Globus pallidus (tissue), 1 donor: ENCODE measurements at regions not wholly inside any gene's neighbourhood (a gene's known extent, or its start where the extent isn't known, plus 50 kb on each side); places are given as distances from the start of the nearest gene placed in this dataset.
"Not testable (repeated sequence)": the region's sequence is repeated elsewhere in the genome, so short reads cannot be mapped to it uniquely, and the experiment has no call there.

Source experiments
- DNase-seq: peaks from one replicate; pipeline ENCODE4 v3.0.0-alpha.2; 2015; ENCODE audit warnings: low spot score

GRCh38 chr12:84243686-84244085 lies 668.9 kb downstream of the SLC6A15 start:
- no peak for DNase-seq

GRCh38 chr12:84222841-84223240 lies 689.8 kb downstream of the SLC6A15 start:
- DNase-seq, result no peak

GRCh38 chr12:84218406-84218805 lies 694.2 kb downstream of the SLC6A15 start:
- DNase-seq, result no peak

GRCh38 chr12:84201976-84202375 lies 710.6 kb downstream of the SLC6A15 start:
- DNase-seq, result no peak

GRCh38 chr12:84198294-84198946 lies 714.2 kb downstream of the SLC6A15 start:
- no peak for DNase-seq

GRCh38 chr12:84191779-84192178 lies 720.8 kb downstream of the SLC6A15 start:
- DNase-seq, result no peak

GRCh38 chr12:84186433-84186832 lies 726.2 kb downstream of the SLC6A15 start:
- no peak for DNase-seq

GRCh38 chr12:84183576-84183975 lies 729.0 kb downstream of the SLC6A15 start:
- no peak for DNase-seq

GRCh38 chr12:84174115-84174514 lies 738.5 kb downstream of the SLC6A15 start:
- DNase-seq, result no peak

- DNase-seq, result no peak
Measured at GRCh38 chr12:84172823-84173424, 739.7 kb downstream of the SLC6A15 start.

GRCh38 chr12:84166812-84167211 lies 745.8 kb downstream of the SLC6A15 start:
- no peak for DNase-seq

- no peak for DNase-seq
Measured at GRCh38 chr12:84165998-84166571, 746.5 kb downstream of the SLC6A15 start.

GRCh38 chr12:84161296-84161695 lies 751.3 kb downstream of the SLC6A15 start:
- DNase-seq, result no peak

GRCh38 chr12:84159260-84159659 lies 753.3 kb downstream of the SLC6A15 start:
- no peak for DNase-seq

- DNase-seq, result no peak
Measured at GRCh38 chr12:84157170-84157569, 755.4 kb downstream of the SLC6A15 start.

GRCh38 chr12:84154991-84155930 lies 757.3 kb downstream of the SLC6A15 start:
- DNase-seq, result not testable (repeated sequence)

GRCh38 chr12:84154439-84154990 lies 758.1 kb downstream of the SLC6A15 start:
- DNase-seq, result not testable (repeated sequence)

- no peak for DNase-seq
Measured at GRCh38 chr12:84150201-84150600, 762.4 kb downstream of the SLC6A15 start.

GRCh38 chr12:84148335-84148734 lies 764.3 kb downstream of the SLC6A15 start:
- DNase-seq, result no peak

GRCh38 chr12:84136862-84137367 lies 775.7 kb downstream of the SLC6A15 start:
- DNase-seq, result no peak

GRCh38 chr12:84135586-84136279 lies 776.9 kb downstream of the SLC6A15 start:
- DNase-seq, result no peak
